ENCODE measurements at regions not wholly inside any gene's neighbourhood (a gene's known extent, or its start where the extent isn't known, plus 50 kb on each side); places are given as distances from the start of the nearest gene placed in this dataset.

DNA sequence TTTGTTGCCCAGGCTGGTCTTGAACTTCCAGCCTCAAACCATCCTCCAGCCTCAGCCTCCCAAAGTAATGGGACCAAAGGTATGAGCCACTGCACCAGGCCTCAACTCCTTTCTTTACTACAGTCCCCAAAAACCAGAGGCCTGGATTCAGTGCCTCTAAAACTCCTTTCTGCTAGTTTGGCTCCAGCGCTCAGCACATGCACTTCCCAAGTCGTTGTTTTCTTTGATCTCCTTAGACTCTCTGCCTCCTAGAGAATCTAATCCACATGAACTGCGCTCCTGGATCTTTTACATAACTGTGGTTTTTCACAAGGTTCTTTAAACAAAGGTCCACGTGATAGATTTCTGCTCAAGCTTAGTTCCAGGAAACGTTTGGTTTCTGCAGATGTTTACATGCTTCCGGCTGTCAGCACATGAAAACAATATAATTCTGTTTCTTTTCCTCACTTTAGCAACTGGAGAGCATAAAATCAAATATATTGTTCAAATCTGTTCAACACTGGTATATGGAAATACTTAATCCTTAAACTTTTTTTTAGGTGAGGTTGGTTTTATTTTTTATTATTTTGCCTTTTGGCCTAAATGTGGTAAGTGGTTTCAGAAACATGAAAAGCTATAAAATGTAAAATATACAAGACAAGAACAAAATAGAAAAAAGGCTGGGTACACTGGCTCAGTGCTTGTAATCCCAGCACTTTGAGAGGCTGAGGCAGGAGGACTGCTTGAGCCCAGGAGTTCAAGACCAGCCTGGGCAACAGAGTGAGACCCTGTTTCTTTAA, 270.5 kb upstream of the MKLN1 start:
- TF ChIP-seq FOXM1 (IDR thresholded peaks at IDR 0.05; ENCODE audit: borderline replicate concordance, low read depth) = no peak
- TF ChIP-seq EP300 (IDR thresholded peaks at IDR 0.05; ENCODE audit: borderline replicate concordance) = no peak
- no peak for TF ChIP-seq TEAD4 (IDR thresholded peaks at IDR 0.05)
- no peak for TF ChIP-seq TAF1 (IDR thresholded peaks at IDR 0.05; ENCODE audit: low read depth)

Measured in Ishikawa (cell line).